GM12878 (cell line): ENCODE measurements at regions not wholly inside any gene's neighbourhood (a gene's known extent, or its start where the extent isn't known, plus 50 kb on each side); places are given as distances from the start of the nearest gene placed in this dataset.

Experiments
- ATAC-seq: fragments of 200-7000 bp; cut with Tn5 transposase; 3 replicates; pipeline ENCODE4 v1.9.1; 2020; ENCODE audit warnings: mild to moderate bottlenecking, moderate library complexity
- BruUV-seq: library from RNA; stranded (reverse); fragments of 400-500 nt; replicated peaks from 2 replicates; lab custom pipeline; 2021; lab: Mats Ljungman, UMichigan
- CTCF ChIA-PET: fragments of 300-600 bp; sonication (Branson Sonifier 250); formaldehyde crosslinking; extraction: SDS; loops from one replicate; lab custom pipeline; 2021; ENCODE audit warnings: inconsistent platforms; lab: Yijun Ruan, JAX
- POLR2A ChIA-PET: fragments of 350-600 bp; formaldehyde crosslinking; extraction: SDS; loops from one replicate; lab custom pipeline; 2021; ENCODE audit warnings: inconsistent platforms; lab: Charles Lee
- RAD21 ChIA-PET: fragments of 300-600 bp; sonication (Branson Sonifier 250); formaldehyde crosslinking; loops from one replicate; lab custom pipeline; 2023; ENCODE audit warnings: antibody characterized with exemption; ENCODE audit not compliant: unreplicated experiment; lab: Charles Lee
- SMC1A ChIA-PET: fragments of 300-600 bp; sonication (Branson Sonifier 250); formaldehyde crosslinking; loops from one replicate; lab custom pipeline; 2023; ENCODE audit not compliant: unreplicated experiment, uncharacterized antibody; lab: Charles Lee
- DNase-seq: peaks from one replicate; pipeline ENCODE4 v3.0.0-alpha.2; 2011; ENCODE audit warnings: low read depth, low spot score
- FAIRE-seq: peaks from 3 replicates; lab custom pipeline; 2011; peaks lifted over from hg19 to GRCh38; lab: Jason Lieb, UNC
- H2AFZ ChIP-seq: 2 replicates; pipeline ENCODE4 v1.6.0; 2011; ENCODE audit warnings: low read depth, low read length, control low read depth; ENCODE audit not compliant: control insufficient read depth
- H3K27ac ChIP-seq: 2 replicates; pipeline ENCODE4 v1.5.1; 2011; ENCODE audit warnings: control low read depth; ENCODE audit not compliant: control insufficient read depth, insufficient read depth
- H3K27me3 ChIP-seq, 2 experiments: replicated peaks in 1 of 2; 2 replicates each; pipeline versions ENCODE4 v1.6.0 to v1.6.1; 2011; ENCODE audit warnings: low read length in 1 of 2; ENCODE audit not compliant: control insufficient read depth in 2 of 2, insufficient read depth in 2 of 2
- H3K36me3 ChIP-seq, 2 experiments: 2 replicates each; pipeline ENCODE4 v1.5.1; 2011; ENCODE audit warnings: low read length in 1 of 2; ENCODE audit not compliant: control insufficient read depth in 2 of 2, insufficient read depth in 2 of 2
- H3K4me1 ChIP-seq: 2 replicates; pipeline ENCODE4 v1.6.1; 2011; ENCODE audit warnings: mild to moderate bottlenecking, low read length, moderate library complexity, mixed read lengths; ENCODE audit not compliant: control insufficient read depth, insufficient read depth
- H3K4me2 ChIP-seq: 2 replicates; pipeline ENCODE4 v1.6.0; 2011; ENCODE audit warnings: control low read depth; ENCODE audit not compliant: control insufficient read depth, insufficient read depth
- H3K4me3 ChIP-seq: fragments of 200-600 bp; sonication (generic); 2 replicates; pipeline ENCODE4 v1.5.1; 2016
- H3K79me2 ChIP-seq: 2 replicates; pipeline ENCODE4 v1.6.0; 2011; ENCODE audit warnings: low read length; ENCODE audit not compliant: control insufficient read depth, insufficient read depth
- H3K9ac ChIP-seq: 2 replicates; pipeline ENCODE4 v1.8.0; 2011; ENCODE audit warnings: low read length, control low read depth, mixed read lengths; ENCODE audit not compliant: control insufficient read depth, insufficient read depth
- H3K9me3 ChIP-seq: replicated peaks from 3 replicates; pipeline ENCODE4 v1.5.1; 2011; ENCODE audit warnings: mild to moderate bottlenecking, low read length; ENCODE audit not compliant: control insufficient read depth, insufficient read depth
- H4K20me1 ChIP-seq: 2 replicates; pipeline ENCODE4 v1.6.0; 2011; ENCODE audit not compliant: control insufficient read depth, insufficient read depth
- LARP7 ChIP-seq: fragments of 450-650 bp; IDR thresholded peaks from 2 replicates; pipeline ENCODE4 v1.6.1; 2017; ENCODE audit warnings: mild to moderate bottlenecking
- RAD21 ChIP-seq: IDR thresholded peaks from 2 replicates; pipeline ENCODE4 v1.6.1; 2011; ENCODE audit warnings: mild to moderate bottlenecking, low read depth, low read length, moderate library complexity; ENCODE audit not compliant: insufficient read depth
- RB1 ChIP-seq: fragments of 450-650 bp; formaldehyde crosslinking; IDR thresholded peaks from 2 replicates; pipeline ENCODE4 v1.6.1; 2017; ENCODE audit warnings: mild to moderate bottlenecking, borderline replicate concordance
- RELA ChIP-seq: fragments of 450-650 bp; IDR thresholded peaks from 2 replicates; pipeline ENCODE4 v1.8.0; 2014; ENCODE audit warnings: borderline replicate concordance; ENCODE audit not compliant: partially characterized antibody
- TAF1 ChIP-seq: IDR thresholded peaks from 2 replicates; pipeline ENCODE4 v1.6.1; 2011; ENCODE audit warnings: mild to moderate bottlenecking, low read depth, low read length, borderline replicate concordance
- ZZZ3 ChIP-seq: IDR thresholded peaks from 2 replicates; pipeline ENCODE4 v1.6.1; 2011; ENCODE audit warnings: low read depth; ENCODE audit not compliant: control insufficient read depth, insufficient read length
- WGBS: methylation state at CpG from one replicate; pipeline ENCODE4 v1.1.6; 2016; ENCODE audit warnings: low lambda C conversion rate; ENCODE audit not compliant: insufficient replicate concordance, insufficient coverage; ENCODE audit errors: missing lambda C conversion rate; 5-methylcytosine and 5-hydroxymethylcytosine counted together
- in situ Hi-C: fragments of 300-500 bp; cut with MboI; formaldehyde crosslinking; loops from 9 replicates; pipeline ENCODE4 v1.14.3; 2018; ENCODE audit warnings: mixed read lengths
- intact Hi-C: fragments of 100-400 bp; cut with micrococcal nuclease; formaldehyde crosslinking; loops from one replicate; pipeline ENCODE4 v1.14.2; 2022; ENCODE audit not compliant: unreplicated experiment
- TF ChIP-seq, protein P1 (sequence below): fragments of 450-650 bp; formaldehyde crosslinking; IDR thresholded peaks from 2 replicates; pipeline ENCODE4 v1.5.0; 2022; ENCODE audit warnings: mild to moderate bottlenecking, missing genetic modification characterization
- TF ChIP-seq, protein P2 (sequence below), 3 experiments: IDR thresholded peaks in 2 of 3; conservative IDR thresholded peaks in 1 of 3; 2 replicates each; pipeline ENCODE4 v1.5.1; 2011; ENCODE audit warnings: low read depth in 3 of 3, low read length in 3 of 3, mild to moderate bottlenecking in 3 of 3, control low read depth in 2 of 3, moderate library complexity in 2 of 3, inconsistent platforms in 1 of 3, mixed read lengths in 1 of 3; ENCODE audit not compliant: control insufficient read depth in 2 of 3, insufficient read depth in 1 of 3; ENCODE audit errors: extremely low read depth in 1 of 3

DNA sequence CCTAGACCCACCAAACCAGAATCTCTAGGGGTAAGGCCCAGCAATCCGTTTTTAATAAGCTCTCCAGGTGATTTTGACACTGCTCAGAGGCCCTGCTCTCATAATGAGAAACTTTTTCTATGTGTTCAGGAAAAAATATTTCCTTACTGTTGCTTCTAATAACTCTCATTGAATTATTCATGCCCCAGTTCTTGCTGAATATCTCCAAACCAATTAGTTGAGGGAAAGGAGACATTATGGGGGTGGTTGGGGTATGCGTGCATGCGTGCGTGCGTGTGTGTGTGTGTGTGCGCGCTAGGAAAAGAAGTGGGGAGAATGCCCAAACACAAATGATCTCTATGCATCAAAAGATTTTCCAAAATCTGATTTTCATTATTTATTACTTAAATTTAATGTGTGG, 411.4 kb downstream of the PIK3R1 start (continued):
- TF ChIP-seq, protein P1, sequence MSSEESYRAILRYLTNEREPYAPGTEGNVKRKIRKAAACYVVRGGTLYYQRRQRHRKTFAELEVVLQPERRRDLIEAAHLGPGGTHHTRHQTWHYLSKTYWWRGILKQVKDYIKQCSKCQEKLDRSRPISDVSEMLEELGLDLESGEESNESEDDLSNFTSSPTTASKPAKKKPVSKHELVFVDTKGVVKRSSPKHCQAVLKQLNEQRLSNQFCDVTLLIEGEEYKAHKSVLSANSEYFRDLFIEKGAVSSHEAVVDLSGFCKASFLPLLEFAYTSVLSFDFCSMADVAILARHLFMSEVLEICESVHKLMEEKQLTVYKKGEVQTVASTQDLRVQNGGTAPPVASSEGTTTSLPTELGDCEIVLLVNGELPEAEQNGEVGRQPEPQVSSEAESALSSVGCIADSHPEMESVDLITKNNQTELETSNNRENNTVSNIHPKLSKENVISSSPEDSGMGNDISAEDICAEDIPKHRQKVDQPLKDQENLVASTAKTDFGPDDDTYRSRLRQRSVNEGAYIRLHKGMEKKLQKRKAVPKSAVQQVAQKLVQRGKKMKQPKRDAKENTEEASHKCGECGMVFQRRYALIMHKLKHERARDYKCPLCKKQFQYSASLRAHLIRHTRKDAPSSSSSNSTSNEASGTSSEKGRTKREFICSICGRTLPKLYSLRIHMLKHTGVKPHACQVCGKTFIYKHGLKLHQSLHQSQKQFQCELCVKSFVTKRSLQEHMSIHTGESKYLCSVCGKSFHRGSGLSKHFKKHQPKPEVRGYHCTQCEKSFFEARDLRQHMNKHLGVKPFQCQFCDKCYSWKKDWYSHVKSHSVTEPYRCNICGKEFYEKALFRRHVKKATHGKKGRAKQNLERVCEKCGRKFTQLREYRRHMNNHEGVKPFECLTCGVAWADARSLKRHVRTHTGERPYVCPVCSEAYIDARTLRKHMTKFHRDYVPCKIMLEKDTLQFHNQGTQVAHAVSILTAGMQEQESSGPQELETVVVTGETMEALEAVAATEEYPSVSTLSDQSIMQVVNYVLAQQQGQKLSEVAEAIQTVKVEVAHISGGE (CRISPR knock-in tag) = no peak
- TF ChIP-seq LARP7 = no peak
- TF ChIP-seq, protein P2, sequence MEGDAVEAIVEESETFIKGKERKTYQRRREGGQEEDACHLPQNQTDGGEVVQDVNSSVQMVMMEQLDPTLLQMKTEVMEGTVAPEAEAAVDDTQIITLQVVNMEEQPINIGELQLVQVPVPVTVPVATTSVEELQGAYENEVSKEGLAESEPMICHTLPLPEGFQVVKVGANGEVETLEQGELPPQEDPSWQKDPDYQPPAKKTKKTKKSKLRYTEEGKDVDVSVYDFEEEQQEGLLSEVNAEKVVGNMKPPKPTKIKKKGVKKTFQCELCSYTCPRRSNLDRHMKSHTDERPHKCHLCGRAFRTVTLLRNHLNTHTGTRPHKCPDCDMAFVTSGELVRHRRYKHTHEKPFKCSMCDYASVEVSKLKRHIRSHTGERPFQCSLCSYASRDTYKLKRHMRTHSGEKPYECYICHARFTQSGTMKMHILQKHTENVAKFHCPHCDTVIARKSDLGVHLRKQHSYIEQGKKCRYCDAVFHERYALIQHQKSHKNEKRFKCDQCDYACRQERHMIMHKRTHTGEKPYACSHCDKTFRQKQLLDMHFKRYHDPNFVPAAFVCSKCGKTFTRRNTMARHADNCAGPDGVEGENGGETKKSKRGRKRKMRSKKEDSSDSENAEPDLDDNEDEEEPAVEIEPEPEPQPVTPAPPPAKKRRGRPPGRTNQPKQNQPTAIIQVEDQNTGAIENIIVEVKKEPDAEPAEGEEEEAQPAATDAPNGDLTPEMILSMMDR (IDR thresholded peaks at IDR 0.05 in 2 of 3, conservative IDR thresholded peaks at IDR 0.05 in 1 of 3; ENCODE audit: control insufficient read depth in 2 of 3, extremely low read depth in 1 of 3, insufficient read depth in 1 of 3, low read depth in 3 of 3, low read length in 3 of 3) = no peak
- TF ChIP-seq RAD21 = no peak

DNA sequence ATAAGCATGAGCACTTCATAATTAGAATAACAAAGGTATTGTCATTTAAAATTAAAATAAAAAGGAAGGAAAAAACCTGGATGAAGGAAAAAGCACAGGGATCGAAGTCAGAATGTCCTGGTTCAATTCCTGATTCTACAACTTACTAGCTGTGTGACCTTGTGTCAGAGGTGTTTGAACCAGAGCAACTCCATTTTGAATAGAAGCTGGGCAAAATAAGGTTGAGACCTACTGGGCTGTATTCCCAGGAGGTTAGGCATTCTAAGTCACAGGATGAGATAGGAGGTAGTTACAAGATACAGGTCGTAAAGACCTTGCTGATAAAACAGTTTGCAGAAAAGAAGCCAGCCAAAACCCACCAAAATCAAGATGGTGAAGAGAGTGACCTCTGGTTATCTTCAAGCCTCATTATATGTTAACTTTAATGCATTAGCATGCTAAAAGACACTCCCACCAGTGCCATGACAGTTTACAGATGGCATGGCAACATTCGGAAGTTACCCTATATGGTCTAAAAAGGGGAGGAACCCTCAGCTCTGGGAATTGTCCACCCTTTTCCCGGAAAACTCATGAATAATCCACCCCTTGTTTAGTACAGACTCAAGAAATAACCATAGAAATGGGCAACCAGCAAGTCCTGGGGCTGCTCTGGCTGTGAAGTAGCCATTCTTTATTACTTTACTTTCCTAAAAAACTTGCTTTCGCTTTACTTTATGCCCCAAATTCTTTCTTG, 412.7 kb downstream of the PIK3R1 start:
- 38% methylated on average over 5 of the region's 5 CpGs for WGBS
- intact Hi-C loops = no loop called here
- Histone ChIP-seq H3K36me3 (no peaks in the 10 kb centered on the region), H3K27ac (no peak overlapping the region), H3K79me2 (no peaks in the 10 kb centered on the region), H3K9ac (no peak overlapping the region), H3K4me1 (no peaks in the 10 kb centered on the region), H3K27me3 (no peaks in the 10 kb centered on the region), H3K4me3 (no peak overlapping the region), H3K4me2 (no peak overlapping the region), H4K20me1 (no peaks in the 10 kb centered on the region), H3K9me3 (no peaks in the 10 kb centered on the region), H2AFZ (no peak overlapping the region)
- no TSS peak for BruUV-seq
- ChIA-PET POLR2A (no interaction called here), SMC1A (interaction anchor here (1.4 kb wide), 1 partner anchor 47 kb away, joined by 4 read pairs; no protein-coding TSS in a partner anchor), RAD21 (no interaction called here), CTCF (no interaction called here)
- FAIRE-seq (no peak), ATAC-seq (no peak), DNase-seq (no peak)
- no peak for TF ChIP-seq TAF1
- no peak for TF ChIP-seq RAD21
- no peak for TF ChIP-seq ZZZ3
- no peak for TF ChIP-seq RB1
- TF ChIP-seq RELA = no peak
- in situ Hi-C loops = no loop called here
